SHP77 (cell line): ENCODE measurements at regions not wholly inside any gene's neighbourhood (a gene's known extent, or its start where the extent isn't known, plus 50 kb on each side); places are given as distances from the start of the nearest gene placed in this dataset.

Experiments
- DNase-seq, 2 experiments: peaks; one replicate each; lab custom pipeline; 2025; lab: John Stamatoyannopoulos, UW

DNA sequence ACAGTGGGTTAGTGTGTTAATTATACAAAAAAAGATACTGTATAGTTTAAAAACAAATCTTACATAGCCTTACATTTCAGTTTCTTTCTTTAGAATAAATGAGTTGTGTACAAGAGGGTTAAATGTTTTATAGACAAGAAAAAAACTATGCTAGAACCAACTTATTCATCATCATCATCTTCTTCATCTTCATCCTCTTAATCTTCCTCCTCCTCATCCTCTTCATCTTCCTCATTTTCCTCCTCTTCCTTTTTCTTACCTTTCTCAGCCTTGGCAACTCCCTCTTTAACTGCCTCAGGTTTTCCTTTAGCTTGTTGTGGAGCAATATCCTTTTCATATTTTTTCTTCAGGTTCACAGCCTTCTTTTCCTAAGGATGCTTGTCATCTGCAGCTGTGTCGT lies 53.7 kb downstream of the RPS12 start:
- no peak for DNase-seq

GRCh38 chr6:132872923-132873322 lies 58.6 kb downstream of the RPS12 start:
- DNase-seq = no peak

GRCh38 chr6:132877003-132877402 lies 62.6 kb downstream of the RPS12 start:
- no peak for DNase-seq

GRCh38 chr6:132887204-132887603 lies 72.8 kb downstream of the RPS12 start:
- DNase-seq = no peak

DNA sequence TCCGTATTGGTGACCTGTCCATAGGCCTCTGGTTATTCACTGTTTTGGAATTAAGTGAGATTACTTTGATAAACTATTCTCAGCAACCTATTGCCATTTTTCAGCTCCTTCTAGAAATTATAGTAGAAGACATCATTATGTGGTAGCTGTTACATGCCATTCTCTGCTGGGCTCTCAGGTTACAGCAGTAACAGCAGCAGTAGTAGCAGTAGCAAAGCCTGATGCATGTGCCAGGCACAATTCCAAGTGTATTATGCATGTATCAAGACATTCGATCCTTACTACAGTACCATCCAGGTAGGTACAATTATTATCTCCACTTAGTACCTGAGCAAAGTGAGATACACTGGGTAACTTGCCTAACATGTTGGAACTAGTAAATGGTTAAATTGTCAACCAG lies 74.3 kb downstream of the RPS12 start:
- no peak for DNase-seq

DNA sequence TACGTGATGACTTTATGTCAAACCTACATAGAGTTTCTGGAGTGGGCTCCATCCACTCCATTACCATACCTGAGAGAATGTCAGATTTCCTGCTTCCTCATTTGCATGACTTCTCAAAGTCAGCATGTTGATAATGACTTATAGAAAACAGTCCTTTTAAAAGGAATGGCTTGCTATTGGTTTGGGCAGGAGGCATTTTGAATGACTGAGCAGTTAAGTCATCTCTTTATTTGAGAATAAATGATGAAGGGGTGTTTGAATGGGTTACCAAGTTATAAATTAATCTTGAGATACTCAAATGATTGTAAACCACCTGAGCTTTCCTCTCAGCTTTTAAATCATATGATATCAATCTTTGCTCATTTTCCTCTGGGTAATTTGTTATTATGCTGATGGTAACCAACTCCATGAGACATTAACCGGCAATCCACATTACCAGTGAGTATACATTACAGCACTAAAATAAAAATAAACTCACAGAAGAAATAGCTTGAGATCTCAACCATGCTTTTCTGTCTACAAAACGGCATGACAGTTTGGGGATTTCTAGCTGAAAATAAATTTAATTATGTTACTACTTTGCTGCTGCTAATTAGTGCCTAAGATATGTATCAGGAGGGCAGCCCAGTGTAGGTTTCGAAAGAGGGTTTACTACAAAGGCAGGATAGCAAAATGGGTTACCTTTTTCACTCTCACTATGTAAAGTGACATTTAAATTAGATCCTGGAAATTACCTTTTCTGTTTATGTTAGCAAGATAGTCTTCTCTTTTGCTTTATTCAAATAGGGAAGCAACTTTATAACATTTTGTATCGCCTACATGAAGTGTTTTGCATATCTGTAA lies 78.8 kb downstream of the RPS12 start:
- DNase-seq = no peak

DNA sequence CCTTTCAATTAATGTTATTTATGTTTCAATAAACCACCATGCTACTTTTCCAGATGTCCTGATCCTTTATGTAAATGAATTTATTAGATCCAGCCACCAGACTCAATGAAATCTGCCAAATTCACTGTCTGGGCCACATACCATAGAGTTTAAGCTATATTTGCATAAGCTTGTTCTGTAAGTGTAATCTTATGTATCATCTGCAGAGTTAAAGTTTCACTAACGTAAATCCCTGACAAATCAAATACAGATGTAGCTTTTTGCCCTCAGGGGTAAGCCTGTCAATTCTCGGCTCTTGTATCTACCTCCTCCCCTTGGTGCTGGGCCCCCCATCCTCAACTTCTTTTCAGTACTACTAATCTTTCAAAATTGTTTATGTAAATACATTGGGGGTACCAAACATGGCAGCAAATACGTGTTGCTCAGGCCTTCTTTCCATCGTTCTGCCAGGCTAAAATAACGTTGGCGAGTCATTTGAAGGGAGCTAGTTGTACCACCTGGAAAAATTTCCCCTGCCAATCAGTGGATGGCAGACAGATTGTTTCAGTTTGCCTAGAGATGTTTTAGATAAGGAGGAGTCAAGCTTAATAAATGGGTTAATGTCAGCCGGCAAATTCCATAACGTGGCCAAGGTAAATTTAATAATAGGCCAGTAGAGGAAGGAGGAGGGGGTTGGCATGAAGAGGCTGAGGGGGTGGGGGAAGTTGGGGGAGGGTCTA lies 79.6 kb downstream of the RPS12 start:
- no peak for DNase-seq

GRCh38 chr6:132898376-132898775 lies 84.0 kb downstream of the RPS12 start:
- no peak for DNase-seq

DNA sequence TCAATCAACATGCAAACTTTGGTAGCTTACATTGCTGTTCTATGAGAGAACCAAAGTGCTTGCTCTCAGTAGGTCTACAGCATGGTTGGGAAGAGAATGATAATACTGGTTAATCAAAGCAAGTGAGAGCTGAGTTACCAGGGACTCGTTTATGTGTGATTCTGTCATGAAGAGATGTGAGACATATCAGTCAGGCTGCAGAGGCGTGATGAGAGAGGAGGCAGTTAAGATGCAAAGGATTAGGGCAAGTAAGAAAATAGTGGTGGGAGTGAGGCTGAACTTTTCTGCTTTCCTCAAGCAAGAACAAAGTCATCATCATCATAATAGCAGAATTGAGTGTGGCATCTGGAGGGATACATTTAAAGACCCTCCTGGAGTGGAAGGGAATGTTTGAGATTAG lies 86.5 kb downstream of the RPS12 start:
- DNase-seq = no peak

GRCh38 chr6:132902901-132903300 lies 88.5 kb downstream of the RPS12 start:
- DNase-seq = no peak

GRCh38 chr6:132907231-132907630 lies 92.9 kb downstream of the RPS12 start:
- no peak for DNase-seq

DNA sequence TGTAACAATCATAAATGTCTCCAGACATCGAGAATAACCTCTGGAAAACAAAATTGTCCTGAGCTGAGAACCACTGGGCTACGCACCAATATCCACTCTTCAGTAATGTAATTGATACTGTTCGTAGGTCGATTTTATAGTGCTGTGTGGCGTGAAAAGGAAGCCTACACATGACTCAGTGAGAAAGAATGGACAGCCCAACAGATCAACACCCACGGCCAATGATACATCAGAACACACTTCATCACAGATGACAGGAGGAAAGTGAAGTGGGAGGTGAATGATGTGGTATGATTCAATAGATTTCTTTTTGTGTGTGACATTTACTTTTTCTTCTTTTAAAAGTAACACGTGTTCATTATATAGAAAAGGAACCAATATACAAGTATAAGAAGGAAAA lies 93.5 kb downstream of the RPS12 start:
- DNase-seq = no peak

GRCh38 chr6:132909742-132910141 lies 95.4 kb downstream of the RPS12 start:
- no peak for DNase-seq

- no peak for DNase-seq
Observed at GRCh38 chr6:132910759-132911158, 96.4 kb downstream of the RPS12 start.

DNA sequence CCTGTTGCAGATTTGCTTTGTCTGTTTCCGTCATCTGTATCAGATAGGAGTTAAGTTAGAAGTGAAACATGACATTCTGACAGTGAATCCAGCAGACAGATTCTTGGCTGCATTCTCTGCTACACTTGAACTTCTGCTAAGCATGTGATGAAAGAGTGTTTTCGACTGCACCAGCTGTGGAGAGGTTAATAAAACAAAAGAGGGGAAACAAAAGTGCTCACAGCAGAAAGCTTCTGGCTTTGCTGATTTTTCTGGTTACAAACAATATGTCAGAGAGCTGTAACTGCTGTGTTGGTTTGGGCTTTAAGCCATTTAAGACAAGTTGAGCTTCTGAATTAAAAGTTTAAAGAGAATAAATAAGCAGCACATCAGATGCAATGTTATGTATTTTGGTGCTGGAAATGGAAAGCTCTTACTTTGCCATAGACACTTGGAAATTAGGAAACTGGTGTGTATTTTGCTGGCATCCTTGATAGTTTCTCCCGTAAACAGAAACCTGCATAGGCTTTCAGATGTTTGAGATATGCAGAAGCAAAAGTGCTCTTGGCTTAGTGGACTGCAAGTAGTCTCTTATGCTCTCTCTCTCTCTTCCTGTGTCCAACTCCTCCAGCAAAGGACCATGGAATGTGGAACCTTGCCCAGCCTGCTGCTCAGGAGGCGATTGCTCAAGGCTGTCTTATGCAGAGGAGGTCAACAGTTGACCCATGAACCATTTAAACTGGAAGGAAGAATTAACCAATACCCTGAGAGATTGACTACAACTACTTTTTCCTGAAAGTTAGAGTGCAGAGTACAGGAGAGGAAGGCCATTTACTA lies 104.9 kb downstream of the RPS12 start:
- no peak for DNase-seq

DNA sequence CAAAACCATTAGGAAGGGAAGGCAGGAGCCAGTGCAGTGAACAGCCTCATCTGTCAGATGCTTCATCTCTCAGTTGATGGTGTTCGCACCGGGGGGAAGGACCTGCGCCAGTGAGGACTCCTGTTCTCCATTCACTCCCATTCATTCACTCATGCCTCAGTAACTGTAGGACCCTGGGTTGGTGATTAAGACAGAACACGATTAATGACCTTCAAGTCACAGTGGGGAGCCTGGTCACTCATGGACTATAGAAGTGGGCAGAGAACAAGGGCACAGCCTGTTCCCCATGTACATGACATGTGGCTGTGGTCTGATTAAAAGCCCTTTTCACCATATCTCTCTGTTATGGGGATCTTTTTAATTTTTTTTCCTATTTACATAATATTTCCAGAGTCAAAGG lies 113.3 kb downstream of the RPS12 start:
- DNase-seq = no peak

DNA sequence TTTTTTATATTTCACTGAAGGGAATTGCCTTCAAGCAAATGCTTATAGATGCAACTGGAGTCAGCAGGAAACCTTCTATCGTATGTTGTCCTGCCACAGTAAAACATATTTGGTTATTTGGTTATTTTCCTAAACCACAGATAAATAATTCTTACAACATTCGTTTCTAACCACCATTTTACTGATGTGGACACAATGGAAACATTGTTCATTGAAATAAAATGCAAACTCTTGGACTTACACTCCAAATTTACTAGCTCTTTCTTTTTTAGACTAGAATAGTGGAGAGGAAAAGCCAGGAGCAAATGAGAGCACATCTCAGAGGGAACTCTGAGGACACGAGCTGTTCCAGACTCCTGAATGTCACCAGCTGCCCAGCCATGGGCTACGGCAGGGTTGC lies 114.8 kb downstream of the RPS12 start:
- no peak for DNase-seq

- DNase-seq = no peak
Observed at GRCh38 chr6:132931313-132931712, 116.9 kb downstream of the RPS12 start.

DNA sequence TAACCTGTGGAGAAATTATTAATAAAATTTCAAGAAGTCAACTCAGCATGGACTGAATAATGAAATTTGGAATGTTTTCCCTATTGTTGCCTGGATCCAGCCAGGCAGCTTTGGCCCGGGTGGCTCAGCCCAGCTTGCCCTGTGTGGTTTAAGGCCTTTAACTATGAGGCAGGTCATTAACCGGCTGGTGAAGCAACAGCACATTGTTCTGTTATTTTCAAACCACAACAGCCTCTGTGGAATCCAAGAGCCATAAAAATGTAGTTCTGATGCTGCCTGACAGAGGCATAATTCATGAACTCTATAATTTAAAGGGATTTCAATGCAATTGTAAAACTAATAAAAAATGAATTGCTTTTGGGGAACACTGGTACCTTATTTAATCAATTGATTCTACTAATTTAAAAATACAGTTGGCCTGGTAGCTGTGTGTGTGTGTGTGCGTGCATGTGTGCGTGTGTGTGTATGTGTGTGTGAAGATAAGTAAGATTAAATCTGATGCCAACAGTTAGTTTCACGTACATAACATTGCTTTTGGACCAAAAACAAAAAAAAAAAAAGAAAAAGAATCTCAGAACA lies 117.7 kb downstream of the RPS12 start:
- DNase-seq = no peak

DNA sequence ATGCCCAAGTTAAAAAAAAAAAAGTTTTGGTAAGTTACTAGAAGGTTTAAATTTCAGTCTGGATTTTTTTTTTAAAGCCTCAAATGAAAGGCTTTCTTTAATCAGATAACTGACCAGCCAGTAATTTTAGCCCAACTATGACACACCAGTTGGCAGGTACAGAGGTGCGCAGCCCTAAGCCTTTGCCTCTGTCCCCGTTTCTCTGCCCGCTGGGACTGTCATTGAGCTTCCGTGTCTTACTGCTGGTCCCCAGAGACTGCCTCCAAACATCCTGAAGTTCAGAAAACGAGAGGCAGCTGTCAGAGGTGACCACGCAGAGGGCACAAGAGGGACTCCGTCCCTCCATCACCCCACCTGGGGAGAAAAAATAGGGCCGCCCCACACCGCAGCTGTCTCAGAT lies 118.2 kb downstream of the RPS12 start:
- DNase-seq = no peak

DNA sequence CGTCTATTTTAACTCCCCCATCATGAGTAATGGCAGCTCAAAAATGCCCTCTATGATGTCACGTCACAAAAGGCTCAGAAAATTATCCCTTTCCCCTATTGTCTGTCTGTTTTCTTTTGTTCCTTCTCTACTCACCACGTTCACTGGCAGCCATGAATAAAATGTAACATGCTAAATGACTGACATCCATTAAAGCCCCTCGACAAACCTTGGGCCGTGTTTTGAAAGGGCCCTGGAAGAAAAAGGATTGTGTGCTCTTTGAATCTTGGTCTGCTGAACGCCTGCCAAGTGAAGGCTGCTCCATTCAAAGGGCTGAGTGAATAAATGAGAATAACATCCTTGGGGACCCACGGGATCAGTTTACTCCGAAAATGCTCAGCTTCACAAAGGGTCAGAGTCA lies 118.7 kb downstream of the RPS12 start:
- no peak for DNase-seq

- DNase-seq = no peak
Observed at GRCh38 chr6:132934496-132934895, 120.1 kb downstream of the RPS12 start.
